K562 (cell line): ENCODE measurements at regions not wholly inside any gene's neighbourhood (a gene's known extent, or its start where the extent isn't known, plus 50 kb on each side); places are given as distances from the start of the nearest gene placed in this dataset.

ENCODE experiments used
- ARID3B ChIP-seq: fragments of 250-450 bp; sonication (Bioruptor Pico); IDR thresholded peaks from 2 replicates; pipeline ENCODE4 v1.4.0; 2020; ENCODE audit warnings: borderline replicate concordance
- ATF7 ChIP-seq: fragments of 450-650 bp; IDR thresholded peaks from 2 replicates; pipeline ENCODE4 v1.7.1; 2014; ENCODE audit warnings: mild to moderate bottlenecking, moderate library complexity
- GTF3C2 ChIP-seq: IDR thresholded peaks from 3 replicates; pipeline ENCODE4 v1.6.1; 2011; ENCODE audit warnings: borderline replicate concordance, mild to moderate bottlenecking, moderate library complexity; ENCODE audit not compliant: insufficient read length; ENCODE audit errors: extremely low read depth
- HNRNPUL1 ChIP-seq: fragments of 200-400 bp; formaldehyde crosslinking; IDR thresholded peaks from 2 replicates; pipeline ENCODE4 v1.6.1; 2017; ENCODE audit warnings: low read length
- HSF4 ChIP-seq: fragments of 250-450 bp; sonication (Bioruptor Pico); IDR thresholded peaks from 2 replicates; pipeline ENCODE4 v2.1.2; 2022; ENCODE audit warnings: mild to moderate bottlenecking, moderate library complexity, borderline replicate concordance
- RNF219 ChIP-seq: fragments of 250-450 bp; sonication (Bioruptor Pico); IDR thresholded peaks from 2 replicates; pipeline ENCODE4 v1.5.0; 2022; ENCODE audit warnings: mild to moderate bottlenecking
- TCF15 ChIP-seq: fragments of 250-450 bp; sonication (Bioruptor Pico); IDR thresholded peaks from 2 replicates; pipeline ENCODE4 v1.8.0; 2022; ENCODE audit warnings: moderate library complexity, mild to moderate bottlenecking, inconsistent platforms
- TFE3 ChIP-seq: fragments of 450-650 bp; formaldehyde crosslinking; IDR thresholded peaks from 2 replicates; pipeline ENCODE4 v1.4.0; 2020; ENCODE audit warnings: mild to moderate bottlenecking, mixed read lengths
- THRB ChIP-seq: fragments of 450-650 bp; formaldehyde crosslinking; conservative IDR thresholded peaks from 2 replicates; pipeline ENCODE4 v1.4.0; 2022; ENCODE audit warnings: mild to moderate bottlenecking, missing genetic modification characterization
- ZNF512 ChIP-seq: IDR thresholded peaks from 2 replicates; pipeline ENCODE4 v1.6.1; 2016; ENCODE audit warnings: missing genetic modification characterization, missing compliant biosample characterization

- no peak for TF ChIP-seq GTF3C2
- TF ChIP-seq TFE3 (CRISPR knock-in tag), result no peak
- TF ChIP-seq ZNF512 (tag), result no peak
- TF ChIP-seq TCF15, result no peak
- TF ChIP-seq THRB (CRISPR knock-in tag), result no peak
- TF ChIP-seq ARID3B, result no peak
- no peak for TF ChIP-seq ATF7
- TF ChIP-seq HSF4 (CRISPR knock-in tag), result no peak
- no peak for TF ChIP-seq HNRNPUL1
- no peak for TF ChIP-seq RNF219
These were observed 696.7 kb downstream of the MRPL39 start (continued) for GRCh38 chr21:24910591-24910990.
